IPS-NIHi11 (cell line): ENCODE measurements at regions not wholly inside any gene's neighbourhood (a gene's known extent, or its start where the extent isn't known, plus 50 kb on each side); places are given as distances from the start of the nearest gene placed in this dataset.
"Not testable (repeated sequence)": the region's sequence is repeated elsewhere in the genome, so short reads cannot be mapped to it uniquely, and the experiment has no call there.

Experiments
- DNase-seq: peaks from one replicate; pipeline ENCODE4 v3.0.0; 2012; ENCODE audit warnings: mixed read lengths, low spot score

DNA sequence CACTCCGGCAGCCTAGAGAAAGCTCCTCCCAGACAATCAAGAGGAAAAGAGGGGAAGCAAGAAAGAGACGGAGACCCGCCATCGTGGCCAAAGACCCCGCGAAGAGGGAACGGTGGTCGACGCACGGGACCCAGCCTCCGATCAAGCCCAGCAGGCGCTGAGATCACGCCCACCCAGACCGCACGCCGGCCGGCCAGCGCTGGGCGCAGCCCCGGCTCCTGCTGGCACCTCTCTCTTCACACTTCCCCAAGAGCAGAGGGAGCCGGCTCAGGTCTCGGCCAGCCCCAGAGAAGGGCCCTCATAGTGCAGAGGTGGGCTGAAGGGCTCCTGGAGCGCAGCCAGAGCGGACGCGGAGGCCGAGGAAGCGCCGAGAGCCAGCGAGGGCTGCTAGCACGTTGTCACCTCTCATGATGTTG is 918.4 kb upstream of the ADAMTS5 start:
- DNase-seq = no peak

DNA sequence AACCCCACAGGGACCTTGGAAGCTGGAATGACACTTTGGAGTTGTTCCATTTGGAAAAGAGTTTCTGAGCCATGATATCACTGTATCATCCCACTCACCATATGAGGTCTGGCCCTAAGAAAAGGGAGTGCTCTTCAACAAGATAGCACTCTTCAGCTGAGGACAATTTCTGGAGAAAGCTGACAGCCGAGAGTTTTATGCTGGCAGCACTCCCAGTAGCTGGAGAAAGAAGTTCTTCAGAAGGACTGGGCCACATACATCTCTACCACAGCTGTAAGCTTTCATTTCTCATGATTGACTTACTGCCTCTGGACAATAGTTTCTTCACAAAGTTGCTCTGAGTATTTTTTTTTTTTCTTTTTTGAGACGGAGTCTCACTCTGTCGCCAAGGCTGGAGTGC is 914.4 kb upstream of the ADAMTS5 start:
- DNase-seq = not testable (repeated sequence)

DNA sequence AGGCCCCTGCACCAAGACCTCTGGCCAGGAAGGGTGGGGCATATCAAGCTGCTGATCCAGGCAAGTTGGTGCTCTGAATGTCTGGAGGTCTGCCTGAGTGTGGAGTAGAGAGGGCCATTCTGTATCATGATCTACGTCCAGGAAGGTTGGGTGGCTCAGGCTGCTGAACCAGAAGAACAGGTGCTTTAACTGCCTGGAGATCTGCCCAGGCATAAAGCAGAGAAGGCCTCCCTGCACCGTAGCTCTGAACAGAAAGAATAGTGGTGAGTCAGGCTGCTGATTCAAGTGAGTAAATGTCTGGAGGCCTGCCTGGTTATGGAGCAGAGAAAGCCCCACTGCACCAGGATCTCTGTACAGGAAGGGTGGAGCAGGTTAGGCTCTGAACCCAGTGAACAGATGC is 905.5 kb upstream of the ADAMTS5 start:
- not testable (repeated sequence) for DNase-seq

DNA sequence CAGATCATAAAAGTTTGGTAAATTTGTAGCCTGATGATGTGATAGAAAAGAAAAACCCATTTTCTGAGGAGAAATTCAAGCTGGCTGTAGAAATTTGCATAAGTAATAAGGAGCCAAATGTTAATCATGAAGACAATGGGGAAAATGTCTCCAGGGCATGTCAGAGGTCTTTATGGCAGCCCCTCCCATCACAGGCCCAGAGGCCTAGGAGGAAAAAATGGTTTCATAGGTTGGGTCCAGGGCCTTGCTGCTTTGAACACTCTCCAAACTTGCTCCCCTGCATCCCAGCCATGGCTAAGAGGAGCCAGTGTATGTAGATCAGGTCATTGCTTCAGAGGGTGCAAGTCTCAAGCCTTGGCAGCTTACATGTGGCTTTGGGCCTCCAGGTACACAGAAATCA is 903.9 kb upstream of the ADAMTS5 start:
- DNase-seq = not testable (repeated sequence)

DNA sequence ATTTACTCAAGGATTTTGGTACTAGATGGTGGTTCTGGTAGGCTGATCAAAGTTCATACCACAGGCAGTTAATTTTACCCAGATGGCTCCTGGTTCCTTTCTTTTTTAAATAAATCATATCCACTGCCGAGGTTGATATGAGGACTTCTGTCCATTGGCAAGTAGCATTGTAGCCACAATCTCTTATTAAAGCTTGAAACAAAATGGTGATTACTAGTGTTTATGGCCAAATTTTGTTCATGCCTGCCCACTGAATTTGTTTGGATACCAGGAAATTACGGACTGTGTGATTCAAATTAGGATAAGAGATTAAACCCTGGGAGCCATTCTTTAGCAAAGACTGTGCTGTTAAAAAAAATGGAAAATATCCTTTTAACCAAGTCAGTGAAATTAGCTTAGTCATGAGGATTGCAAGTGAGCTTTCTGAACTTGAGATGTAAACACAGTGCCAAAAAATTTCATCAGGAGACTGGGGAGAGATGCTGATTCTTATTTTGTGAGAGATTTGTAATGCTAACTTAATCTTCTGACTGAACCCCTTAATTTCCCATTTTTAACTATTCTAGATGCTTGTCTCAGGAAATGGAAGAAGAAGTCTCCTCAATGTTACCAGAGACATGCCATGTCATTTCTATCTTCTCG is 893.5 kb upstream of the ADAMTS5 start:
- DNase-seq = not testable (repeated sequence)

DNA sequence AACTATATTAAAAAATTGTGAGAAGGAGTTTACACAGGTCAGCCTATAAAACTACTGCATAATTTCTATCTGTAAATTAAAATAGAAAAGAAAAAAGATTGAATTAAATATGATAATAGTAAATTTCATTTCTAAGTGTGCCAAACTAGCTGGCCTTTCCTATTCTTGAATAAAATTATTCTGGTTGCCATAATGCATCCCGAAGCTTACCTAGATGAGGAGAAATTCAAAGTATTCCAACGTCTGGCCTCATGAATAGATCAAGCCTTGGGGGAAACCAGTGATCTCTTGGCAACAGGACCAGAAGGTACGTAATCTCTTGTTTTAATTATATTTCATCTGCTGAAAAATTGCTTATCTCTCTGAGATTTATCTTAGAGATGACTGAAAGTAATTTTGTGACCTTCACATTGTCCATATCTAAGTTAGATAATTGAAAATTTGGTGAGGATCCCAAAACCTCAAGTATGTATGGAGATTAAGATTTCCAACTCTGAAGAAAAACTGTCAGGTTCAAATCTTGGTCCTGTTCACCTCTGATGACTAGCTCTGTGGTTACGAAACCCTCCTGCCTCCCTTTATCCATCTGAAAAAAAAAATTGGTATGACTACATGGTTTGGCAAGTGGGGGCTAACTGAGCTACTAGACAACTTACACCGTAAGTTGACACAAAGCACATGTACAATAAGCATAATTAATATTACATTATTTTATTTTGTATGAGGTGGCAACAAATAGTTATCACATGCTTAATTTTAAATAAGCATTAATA is 891.4 kb upstream of the ADAMTS5 start:
- not testable (repeated sequence) for DNase-seq

DNA sequence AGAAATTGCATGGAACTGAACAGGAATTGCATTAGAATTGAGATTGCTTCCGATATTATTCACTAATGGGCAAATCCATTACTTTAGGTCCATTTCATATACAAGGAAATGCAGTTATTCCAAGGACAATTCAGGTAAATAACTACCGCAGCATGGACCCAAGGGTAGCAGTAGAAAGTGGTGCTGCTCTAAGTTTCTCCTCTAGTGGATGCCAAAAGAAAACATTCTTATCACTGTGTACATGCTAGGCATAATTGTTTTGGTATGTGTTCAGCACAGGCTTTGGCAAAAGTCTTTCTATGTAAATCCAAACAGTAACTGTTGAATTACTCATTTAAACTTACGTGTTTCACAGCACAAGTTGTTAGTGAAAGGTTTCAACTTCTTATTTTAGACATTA is 890.1 kb upstream of the ADAMTS5 start:
- not testable (repeated sequence) for DNase-seq

DNA sequence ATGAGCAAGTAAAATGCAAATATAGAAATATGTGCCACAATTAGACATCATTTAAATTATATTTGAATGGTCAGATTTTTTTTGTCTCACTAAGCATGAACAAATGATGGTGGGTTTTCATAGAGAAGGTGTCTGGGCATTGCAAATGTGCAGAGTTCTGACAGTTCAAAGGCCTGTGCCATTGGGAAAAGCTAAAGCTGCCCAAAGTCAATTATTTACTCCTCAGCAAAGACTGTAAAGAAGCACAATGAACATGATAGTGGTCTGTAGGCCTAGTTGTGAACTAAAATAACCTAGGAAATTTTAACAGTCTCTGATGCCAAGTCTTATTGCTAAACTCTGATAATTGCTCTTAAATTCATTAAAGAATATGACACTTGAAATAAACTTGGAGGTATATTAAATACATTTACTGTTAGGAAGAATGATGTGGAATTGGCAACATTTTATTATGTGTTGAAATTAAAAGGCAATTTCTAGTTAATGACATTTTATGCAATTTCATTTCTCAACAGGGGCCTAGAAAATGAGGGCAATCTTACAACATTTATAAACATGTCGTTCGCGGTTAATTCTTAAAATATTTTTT is 874.3 kb upstream of the ADAMTS5 start:
- DNase-seq = no peak

DNA sequence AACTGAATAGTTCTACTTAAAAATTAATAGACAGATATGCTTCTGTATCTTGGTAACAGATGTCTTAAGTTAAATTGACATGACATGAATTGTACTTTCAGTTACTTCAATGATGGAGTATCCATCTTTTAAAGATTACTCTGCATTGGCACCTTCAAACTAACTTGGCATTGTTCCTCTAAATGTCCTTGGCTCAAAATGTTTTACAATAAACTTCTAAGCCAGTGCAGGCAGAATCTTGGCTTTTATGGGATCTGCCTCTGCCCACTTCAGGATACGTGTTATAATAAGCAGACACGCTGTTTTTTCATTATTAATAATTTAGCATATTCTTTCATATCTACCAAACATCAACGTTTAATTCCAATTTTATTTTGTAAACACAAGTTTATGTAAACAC is 873.4 kb upstream of the ADAMTS5 start:
- no peak for DNase-seq

DNA sequence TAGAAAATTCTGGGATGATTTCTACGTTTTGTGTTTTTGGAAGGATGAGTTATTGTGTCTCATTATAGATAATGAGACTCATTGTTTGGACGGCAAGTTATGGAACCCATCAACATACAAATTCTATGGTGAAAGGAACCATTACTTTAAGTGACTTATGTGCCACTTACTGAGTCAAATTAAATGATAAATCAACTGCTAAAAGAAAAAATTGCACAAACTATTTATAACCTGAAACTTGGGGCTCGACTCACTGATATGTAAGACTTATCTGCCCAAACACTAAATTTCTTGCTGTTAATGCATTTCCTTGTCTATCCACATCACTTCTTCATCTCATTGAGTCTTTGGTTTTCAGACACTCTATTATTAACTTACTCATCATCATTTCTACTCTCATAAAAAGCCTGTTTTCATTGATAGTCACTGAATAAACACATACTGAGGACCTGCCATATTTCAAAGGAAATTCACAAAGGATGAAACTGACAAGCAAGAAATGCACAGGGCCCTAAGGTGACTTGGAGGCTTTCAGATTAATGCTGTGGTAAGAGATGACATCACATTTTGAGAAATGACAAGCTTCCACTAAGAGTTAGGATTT is 872.7 kb upstream of the ADAMTS5 start:
- no peak for DNase-seq

DNA sequence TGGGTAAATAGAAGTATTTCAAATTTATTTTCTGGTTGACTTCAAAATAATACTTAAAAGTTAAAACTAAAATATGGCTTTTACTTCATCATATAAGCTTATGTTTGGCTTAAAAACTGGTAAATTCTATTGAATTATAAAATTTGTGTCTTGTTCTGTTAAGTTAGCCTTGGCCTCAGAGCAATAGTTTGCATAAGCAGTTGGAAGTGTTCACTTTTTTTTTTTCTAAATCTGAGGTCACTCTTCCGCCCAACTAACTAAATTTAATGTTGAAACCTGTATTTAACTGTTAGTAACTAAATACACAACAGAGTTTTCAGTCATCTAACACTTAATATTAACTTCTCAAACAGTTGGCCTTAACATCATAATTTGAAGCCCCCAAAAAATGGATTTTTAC is 871.7 kb upstream of the ADAMTS5 start:
- no peak for DNase-seq

DNA sequence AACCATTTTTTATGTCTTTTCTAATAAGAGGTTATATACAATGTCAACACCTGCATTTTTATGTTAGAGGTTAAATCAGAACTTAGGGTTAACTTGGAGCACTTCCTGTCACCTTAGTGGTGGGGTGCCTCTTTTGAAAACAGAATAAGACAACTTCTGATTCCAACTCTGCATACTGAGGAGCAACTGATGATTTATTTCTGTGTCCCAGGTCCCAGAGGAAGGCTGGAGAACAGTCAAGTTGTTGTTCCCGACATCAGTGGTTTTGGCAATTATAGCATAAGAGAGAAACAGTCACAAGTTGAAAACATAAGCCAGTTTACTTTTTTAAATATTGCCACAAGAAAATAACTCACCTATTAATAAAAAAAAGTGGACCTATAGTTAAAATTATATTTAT is 871.0 kb upstream of the ADAMTS5 start:
- DNase-seq = no peak

DNA sequence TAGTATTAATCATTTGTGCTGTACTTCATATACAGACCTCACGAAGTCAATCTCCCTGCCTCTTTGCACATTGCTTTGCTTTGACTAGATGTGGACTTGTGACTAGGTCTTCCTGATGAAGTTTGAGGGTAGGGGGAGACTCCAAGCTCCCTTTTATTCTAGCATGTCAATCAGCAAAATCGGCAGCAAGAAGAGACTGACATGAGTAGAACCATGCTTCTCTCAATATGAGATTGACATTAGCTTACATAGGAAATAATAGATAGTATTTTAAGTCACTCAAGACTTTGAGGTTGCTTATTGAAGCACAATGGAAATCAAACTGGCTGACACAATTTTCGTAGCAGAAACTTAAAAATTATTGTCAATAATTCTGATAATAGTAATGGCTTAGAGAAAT is 866.4 kb upstream of the ADAMTS5 start:
- DNase-seq = no peak

DNA sequence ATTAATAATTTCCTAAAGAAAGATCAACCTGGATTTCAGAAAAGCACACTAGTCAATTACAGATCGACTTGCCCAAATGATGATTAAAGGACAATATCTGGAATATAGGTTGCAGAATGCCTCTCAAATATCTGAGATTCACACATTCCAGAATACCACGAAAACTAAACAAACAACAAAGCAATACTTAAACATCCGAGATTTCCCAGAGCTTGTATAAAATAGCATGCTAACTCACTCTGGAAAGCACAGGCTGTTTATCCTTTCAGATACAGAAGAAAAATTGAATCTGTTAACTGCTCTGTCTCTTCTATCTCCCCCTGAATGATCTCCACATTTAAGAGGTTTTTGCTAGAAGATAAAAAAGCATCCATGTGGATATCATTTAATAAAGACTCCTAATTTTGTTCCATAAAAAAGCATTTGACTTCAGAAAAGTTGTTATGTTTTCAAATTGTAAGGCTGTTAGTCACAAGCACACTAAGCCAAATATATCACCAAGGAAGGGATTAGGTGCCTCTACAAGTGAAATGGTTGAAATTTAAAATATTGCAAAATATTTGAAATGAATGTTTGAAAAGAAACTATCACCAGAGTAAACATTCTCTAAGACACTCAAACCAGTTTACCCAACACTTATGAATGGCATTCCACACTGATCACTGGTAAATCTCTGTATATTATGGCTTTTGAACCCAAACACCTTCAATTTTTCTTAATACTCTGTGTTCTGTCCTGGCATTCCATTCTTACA is 865.1 kb upstream of the ADAMTS5 start:
- no peak for DNase-seq

DNA sequence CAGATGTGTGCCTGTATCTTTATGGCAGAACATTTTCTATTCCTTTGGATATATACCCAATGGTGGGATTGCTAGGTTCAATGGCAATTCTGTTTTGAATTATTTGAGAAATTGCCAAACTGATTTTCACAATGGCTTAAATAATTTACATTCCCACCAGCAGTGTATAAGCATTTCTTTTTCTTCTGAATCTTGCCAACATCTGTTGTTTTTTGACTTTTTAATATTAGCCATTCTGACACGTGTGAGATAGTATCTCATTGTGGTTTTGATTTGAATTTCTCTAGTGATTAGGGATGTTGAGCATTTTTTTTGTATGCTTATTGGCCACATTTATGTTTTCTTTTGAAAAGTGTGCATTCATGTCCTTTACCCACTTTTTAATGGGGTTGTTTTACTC is 864.3 kb upstream of the ADAMTS5 start:
- DNase-seq = no peak

DNA sequence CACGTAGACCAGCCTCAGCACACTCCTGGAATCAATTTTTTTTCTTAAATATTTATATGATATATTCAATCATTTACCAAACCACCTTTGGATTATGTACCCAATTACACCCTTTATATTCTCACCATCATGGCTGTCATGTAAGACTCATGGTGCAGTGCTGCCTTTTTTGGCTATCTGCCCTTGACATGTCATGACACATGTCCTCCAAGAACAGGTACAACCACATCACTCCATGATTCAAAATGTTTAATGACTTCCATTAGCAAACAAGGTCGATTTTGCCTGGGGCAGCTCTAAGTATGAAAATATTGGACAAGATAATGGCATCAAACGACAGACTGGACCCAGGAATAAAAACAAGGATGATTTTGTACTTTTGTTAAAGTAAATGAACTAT is 861.1 kb upstream of the ADAMTS5 start:
- no peak for DNase-seq

DNA sequence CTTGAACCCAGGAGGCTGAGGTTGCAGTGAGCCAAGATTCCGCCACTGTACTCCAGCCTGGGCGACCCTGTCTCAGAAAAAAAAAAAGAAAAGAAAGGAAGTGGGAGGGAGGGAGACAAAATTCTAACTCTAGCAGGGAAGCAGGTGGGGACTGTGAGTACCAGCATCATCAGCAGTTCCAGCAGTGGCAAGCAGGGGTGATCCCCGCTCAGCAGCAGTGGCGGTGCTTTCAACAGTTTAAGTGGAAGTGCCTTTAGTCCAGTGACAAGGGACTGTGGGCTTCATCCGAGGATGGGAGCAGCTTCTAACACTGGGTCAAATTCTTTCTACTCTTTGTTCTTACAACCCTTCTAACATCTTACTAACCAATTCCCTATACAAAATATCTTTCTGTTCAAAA is 858.1 kb upstream of the ADAMTS5 start:
- DNase-seq = peak; percentile 23

DNA sequence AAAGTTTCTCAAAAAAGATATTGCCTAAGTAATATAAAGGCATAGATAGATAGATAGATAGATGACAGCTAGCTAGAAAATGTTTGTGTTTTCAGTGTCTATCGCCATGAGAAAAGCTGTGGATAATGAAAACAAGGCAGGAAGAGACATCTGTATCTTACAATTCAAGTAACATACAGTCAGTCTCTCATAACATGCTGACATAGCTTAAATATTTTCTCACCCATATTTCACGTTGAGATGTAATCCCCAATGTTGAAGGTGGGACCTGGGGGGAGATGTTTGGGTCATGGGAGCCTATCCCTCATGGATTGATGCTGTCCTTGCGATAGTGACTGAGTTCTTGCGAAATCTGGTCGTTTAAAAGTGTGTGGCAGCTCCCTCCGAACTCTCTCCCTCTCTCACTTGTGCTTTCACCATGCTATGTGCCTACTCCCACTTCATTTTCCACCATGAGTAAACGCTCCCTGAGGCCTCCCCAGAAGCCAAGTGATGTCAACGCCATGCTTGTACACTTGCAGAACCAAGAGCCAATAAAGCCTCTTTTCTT is 856.8 kb upstream of the ADAMTS5 start:
- DNase-seq = no peak

DNA sequence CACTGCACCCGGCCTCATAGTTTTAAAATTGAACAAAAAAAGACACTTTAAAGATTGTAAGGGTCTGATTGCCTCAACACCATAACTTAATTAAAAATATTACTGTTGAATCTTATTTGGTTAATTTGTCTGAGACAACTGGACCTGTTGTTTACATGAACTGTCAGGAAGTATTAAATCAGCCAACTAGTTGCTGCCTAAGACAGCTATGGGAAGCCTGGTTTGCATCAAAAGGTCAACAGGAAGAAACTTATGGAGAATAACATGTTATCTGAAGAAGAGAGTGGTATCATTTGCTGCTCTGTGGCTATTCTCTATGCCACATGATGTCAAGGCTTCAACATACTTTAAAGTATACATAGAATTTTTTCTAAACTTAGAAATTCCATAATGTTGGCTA is 853.5 kb upstream of the ADAMTS5 start:
- no peak for DNase-seq

DNA sequence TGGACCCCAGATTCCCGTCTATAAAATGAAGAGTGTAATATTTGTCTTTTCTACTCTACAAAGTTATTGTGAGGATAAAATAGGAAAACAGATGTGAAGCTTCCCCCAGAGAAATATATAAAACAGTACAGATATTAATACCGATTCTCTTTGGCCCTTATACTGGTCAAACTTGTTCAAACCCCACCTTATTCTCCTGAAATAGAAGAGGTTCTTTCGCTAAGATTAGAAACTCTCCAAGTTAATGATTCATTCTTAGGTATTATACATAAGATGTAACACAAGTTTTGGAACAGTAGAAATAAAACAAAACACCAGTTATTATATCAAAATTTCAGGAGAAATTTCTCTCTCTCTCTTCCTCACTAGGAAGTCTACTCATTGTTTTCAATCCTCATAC is 852.4 kb upstream of the ADAMTS5 start:
- DNase-seq = no peak

DNA sequence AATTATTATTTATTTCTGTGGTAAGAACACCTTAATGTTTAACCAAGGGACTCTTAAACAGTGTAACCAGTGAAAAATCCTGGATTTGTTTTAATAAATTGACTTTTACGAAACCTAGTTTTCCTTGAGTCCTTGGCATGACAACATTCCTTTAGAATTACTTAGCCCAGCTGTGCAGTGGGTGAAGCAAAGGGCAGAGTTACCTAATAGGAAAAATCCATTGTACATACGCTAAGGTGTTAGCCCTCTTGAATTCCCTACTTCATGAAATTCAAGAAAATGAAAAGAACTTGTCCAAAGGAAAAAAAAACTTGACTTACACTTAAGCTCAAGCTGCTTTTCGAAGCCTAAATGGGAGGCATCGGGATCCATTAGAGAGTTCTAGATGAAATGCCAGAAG is 852.0 kb upstream of the ADAMTS5 start:
- no peak for DNase-seq
